ENCODE measurements at regions not wholly inside any gene's neighbourhood (a gene's known extent, or its start where the extent isn't known, plus 50 kb on each side); places are given as distances from the start of the nearest gene placed in this dataset.
A peak's percentile ranks its signal among the peaks of the same experiment; 100 is the strongest.

- TF ChIP-seq POLR2A (IDR thresholded peaks at IDR 0.05) (no peak), CTCF (IDR thresholded peaks at IDR 0.05) (peak in 1 of 6 experiments; percentile 6)
- no peaks in the 10 kb centered on the region for H3K27me3 ChIP-seq
- no peak for DNase-seq
- H3K27ac ChIP-seq, result no peak overlapping the region
- no peaks in the 10 kb centered on the region for H3K9me3 ChIP-seq
- no peak overlapping the region for H3K4me3 ChIP-seq
- H3K36me3 ChIP-seq, result no peaks in the 10 kb centered on the region
- H3K4me1 ChIP-seq, result no peaks in the 10 kb centered on the region
Observed at GRCh38 chr2:65710779-65711295, 278.4 kb upstream of the SPRED2 start.

- Histone ChIP-seq H3K4me3 (no peak overlapping the region), H3K27ac (no peak overlapping the region), H3K36me3 (no peaks in the 10 kb centered on the region), H3K4me1 (no peaks in the 10 kb centered on the region), H3K9me3 (no peaks in the 10 kb centered on the region), H3K27me3 (no peaks in the 10 kb centered on the region)
- TF ChIP-seq POLR2A (IDR thresholded peaks at IDR 0.05), result no peak
- TF ChIP-seq CTCF (IDR thresholded peaks at IDR 0.05), result no peak
- DNase-seq, result no peak
Observed at GRCh38 chr2:65710356-65710755, 278.0 kb upstream of the SPRED2 start.

- DNase-seq, result no peak
- Histone ChIP-seq H3K4me1 (no peaks in the 10 kb centered on the region), H3K9me3 (no peaks in the 10 kb centered on the region), H3K27ac (no peak overlapping the region), H3K36me3 (no peaks in the 10 kb centered on the region), H3K27me3 (no peaks in the 10 kb centered on the region), H3K4me3 (no peak overlapping the region)
- TF ChIP-seq POLR2A (IDR thresholded peaks at IDR 0.05) (no peak), CTCF (IDR thresholded peaks at IDR 0.05) (no peak)
Observed at GRCh38 chr2:65708086-65708485, 275.7 kb upstream of the SPRED2 start.

GRCh38 chr2:65706411-65706810, 274.0 kb upstream of the SPRED2 start:
- TF ChIP-seq CTCF (IDR thresholded peaks at IDR 0.05), result no peak
- TF ChIP-seq POLR2A (IDR thresholded peaks at IDR 0.05), result no peak
- Histone ChIP-seq H3K36me3 (no peaks in the 10 kb centered on the region), H3K4me1 (no peaks in the 10 kb centered on the region), H3K9me3 (no peaks in the 10 kb centered on the region), H3K27me3 (no peaks in the 10 kb centered on the region), H3K4me3 (no peak overlapping the region), H3K27ac (no peak overlapping the region)
- no peak for DNase-seq

GRCh38 chr2:65701191-65701590, 268.8 kb upstream of the SPRED2 start:
- no peaks in the 10 kb centered on the region for H3K4me1 ChIP-seq
- H3K27me3 ChIP-seq, result no peaks in the 10 kb centered on the region
- H3K4me3 ChIP-seq, result no peak overlapping the region
- TF ChIP-seq POLR2A (IDR thresholded peaks at IDR 0.05) (no peak), CTCF (IDR thresholded peaks at IDR 0.05) (no peak)
- no peak for DNase-seq
- H3K27ac ChIP-seq, result no peak overlapping the region
- H3K36me3 ChIP-seq, result no peaks in the 10 kb centered on the region
- H3K9me3 ChIP-seq, result no peaks in the 10 kb centered on the region

GRCh38 chr2:65700720-65701119, 268.3 kb upstream of the SPRED2 start:
- H3K27ac ChIP-seq, result no peak overlapping the region
- H3K9me3 ChIP-seq, result no peaks in the 10 kb centered on the region
- H3K4me3 ChIP-seq, result no peak overlapping the region
- no peak for DNase-seq
- H3K4me1 ChIP-seq, result no peaks in the 10 kb centered on the region
- no peaks in the 10 kb centered on the region for H3K27me3 ChIP-seq
- TF ChIP-seq POLR2A (IDR thresholded peaks at IDR 0.05) (no peak), CTCF (IDR thresholded peaks at IDR 0.05) (no peak)
- no peaks in the 10 kb centered on the region for H3K36me3 ChIP-seq

All from Peyer's patch (tissue), 4 donors.